ENCODE measurements at regions not wholly inside any gene's neighbourhood (a gene's known extent, or its start where the extent isn't known, plus 50 kb on each side); places are given as distances from the start of the nearest gene placed in this dataset.

DNA sequence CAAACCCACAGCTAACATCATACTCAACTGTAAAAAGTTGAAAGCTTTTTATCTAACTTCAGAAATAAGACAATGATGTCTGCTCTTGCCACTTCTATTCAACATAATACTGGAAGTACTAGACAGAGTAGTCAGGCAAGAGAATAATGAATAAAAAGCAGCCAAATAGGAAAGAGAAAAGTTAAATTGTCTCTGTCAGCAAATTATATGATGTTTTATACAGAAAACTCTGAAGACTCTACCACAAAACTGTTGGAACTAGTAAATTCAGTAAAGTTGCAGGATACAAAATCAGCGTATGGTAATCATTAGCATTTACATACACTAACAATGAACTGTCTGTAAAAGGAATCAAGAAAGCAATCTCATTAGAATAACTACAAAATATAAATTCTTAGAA is 752.9 kb upstream of the CT83 start:
- no peak for DNase-seq (ENCODE audit: low read depth)
- H3K4me3 ChIP-seq (ENCODE audit: low read depth, low read length) = no peak overlapping the region
- TF ChIP-seq, protein P1, sequence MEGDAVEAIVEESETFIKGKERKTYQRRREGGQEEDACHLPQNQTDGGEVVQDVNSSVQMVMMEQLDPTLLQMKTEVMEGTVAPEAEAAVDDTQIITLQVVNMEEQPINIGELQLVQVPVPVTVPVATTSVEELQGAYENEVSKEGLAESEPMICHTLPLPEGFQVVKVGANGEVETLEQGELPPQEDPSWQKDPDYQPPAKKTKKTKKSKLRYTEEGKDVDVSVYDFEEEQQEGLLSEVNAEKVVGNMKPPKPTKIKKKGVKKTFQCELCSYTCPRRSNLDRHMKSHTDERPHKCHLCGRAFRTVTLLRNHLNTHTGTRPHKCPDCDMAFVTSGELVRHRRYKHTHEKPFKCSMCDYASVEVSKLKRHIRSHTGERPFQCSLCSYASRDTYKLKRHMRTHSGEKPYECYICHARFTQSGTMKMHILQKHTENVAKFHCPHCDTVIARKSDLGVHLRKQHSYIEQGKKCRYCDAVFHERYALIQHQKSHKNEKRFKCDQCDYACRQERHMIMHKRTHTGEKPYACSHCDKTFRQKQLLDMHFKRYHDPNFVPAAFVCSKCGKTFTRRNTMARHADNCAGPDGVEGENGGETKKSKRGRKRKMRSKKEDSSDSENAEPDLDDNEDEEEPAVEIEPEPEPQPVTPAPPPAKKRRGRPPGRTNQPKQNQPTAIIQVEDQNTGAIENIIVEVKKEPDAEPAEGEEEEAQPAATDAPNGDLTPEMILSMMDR (IDR thresholded peaks at IDR 0.05; ENCODE audit: control insufficient read depth, extremely low read depth, insufficient read depth) = no peak

DNA sequence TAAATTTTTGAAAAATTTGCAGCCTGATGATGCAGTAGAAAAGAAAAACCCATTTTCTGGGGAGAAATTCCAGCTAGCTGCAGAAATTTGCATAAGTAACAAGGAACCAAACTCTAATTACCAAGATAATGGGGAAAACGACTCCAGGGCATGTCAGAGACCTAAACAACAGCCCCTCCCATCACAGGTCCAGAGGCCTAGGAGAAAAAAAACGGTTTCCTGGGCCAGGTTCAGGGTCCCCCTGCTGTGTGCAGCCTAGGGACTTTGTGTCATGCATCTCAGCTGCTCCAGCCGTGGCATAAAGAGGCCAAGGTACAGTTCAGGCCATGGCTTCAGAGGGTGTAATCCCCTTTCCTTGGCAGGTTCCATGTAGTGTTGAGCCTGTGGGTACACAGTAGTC is 733.7 kb upstream of the CT83 start:
- TF ChIP-seq, protein P1 (IDR thresholded peaks at IDR 0.05; ENCODE audit: control insufficient read depth, extremely low read depth, insufficient read depth) = no peak
- no peak overlapping the region for H3K4me3 ChIP-seq (ENCODE audit: low read depth, low read length)
- DNase-seq (ENCODE audit: low read depth) = no peak

DNA sequence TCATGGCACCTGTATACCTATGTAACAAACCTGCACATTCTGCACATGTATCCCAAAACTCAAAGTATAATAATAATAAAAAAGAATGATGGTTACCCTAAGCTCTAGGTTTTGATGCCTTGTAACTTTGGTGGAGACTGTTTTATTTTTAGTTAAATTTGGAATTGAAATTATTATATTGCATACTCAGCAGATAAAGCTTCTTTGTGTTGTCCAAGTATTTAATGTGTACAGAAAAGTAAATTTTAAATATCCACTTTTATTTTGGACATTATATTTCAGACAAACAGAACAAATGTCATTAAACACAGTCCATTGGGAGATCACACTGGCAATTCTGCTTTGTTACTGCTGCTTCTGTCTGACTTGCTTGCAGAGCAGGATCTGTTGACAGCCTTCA is 684.5 kb upstream of the CT83 start:
- DNase-seq (ENCODE audit: low read depth) = no peak
- no peak overlapping the region for H3K4me3 ChIP-seq (ENCODE audit: low read depth, low read length)
- TF ChIP-seq, protein P1 (IDR thresholded peaks at IDR 0.05; ENCODE audit: control insufficient read depth, extremely low read depth, insufficient read depth) = no peak

DNA sequence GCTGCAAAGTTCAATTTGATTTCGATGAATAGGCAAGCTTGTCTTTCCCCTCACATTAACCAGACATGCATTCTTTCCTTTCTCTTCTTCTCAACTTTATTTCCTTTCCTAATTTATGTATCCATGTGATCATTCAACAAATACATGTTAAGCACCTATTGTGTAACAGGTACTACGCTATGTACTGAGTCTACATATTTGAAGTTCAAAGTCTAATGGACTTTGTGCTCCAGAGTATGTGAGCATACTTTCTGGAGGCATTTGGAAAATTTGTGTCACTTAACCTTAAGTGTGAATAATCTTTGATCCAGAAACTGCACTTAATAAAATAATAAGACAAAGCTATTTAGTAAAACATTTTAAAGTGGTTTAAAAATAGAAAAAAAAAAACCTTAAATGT is 675.3 kb upstream of the CT83 start:
- no peak for DNase-seq (ENCODE audit: low read depth)
- TF ChIP-seq, protein P1 (IDR thresholded peaks at IDR 0.05; ENCODE audit: control insufficient read depth, extremely low read depth, insufficient read depth) = no peak
- no peak overlapping the region for H3K4me3 ChIP-seq (ENCODE audit: low read depth, low read length)

DNA sequence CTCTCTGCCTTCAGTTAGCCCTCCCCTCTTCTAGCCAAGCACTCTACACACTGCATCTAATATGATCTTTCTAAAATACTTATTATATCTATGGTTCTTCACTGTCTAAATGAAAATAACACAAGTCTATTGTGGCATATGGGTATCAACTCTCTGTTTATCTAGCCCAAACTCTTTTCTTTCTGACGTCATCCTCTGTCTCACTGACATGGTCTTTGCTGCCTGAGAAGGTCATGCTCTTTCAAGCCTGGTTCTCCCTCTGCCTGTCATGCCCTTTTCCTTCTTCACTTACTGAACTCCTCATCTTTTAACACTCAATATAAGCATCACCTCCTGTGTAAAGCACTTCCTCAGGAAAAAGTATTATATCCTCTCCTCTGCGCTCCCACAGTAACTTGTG is 672.2 kb upstream of the CT83 start:
- DNase-seq (ENCODE audit: low read depth) = no peak
- no peak overlapping the region for H3K4me3 ChIP-seq (ENCODE audit: low read depth, low read length)
- TF ChIP-seq, protein P1 (IDR thresholded peaks at IDR 0.05; ENCODE audit: control insufficient read depth, extremely low read depth, insufficient read depth) = no peak

DNA sequence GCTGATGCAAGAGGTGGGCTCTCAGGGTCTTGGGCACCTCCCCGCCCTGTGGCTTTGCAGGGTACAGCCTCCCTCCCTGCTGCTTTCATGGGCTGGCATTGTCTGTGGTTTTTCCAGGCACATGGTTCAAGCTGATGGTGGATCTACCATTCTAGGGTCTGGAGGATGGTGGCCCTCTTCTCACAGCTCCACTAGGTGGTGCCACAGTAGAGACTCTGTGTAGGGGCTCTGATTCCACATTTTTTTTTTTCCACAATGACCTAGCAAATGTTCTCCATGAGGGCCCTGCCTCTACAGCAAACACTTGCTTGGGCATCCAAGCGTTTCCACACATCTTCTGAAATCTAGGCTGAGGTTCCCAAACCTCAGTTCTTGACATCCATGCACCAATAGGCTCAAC is 657.9 kb upstream of the CT83 start:
- no peak for DNase-seq (ENCODE audit: low read depth)
- TF ChIP-seq, protein P1 (IDR thresholded peaks at IDR 0.05; ENCODE audit: control insufficient read depth, extremely low read depth, insufficient read depth) = no peak
- H3K4me3 ChIP-seq (ENCODE audit: low read depth, low read length) = no peak overlapping the region

DNA sequence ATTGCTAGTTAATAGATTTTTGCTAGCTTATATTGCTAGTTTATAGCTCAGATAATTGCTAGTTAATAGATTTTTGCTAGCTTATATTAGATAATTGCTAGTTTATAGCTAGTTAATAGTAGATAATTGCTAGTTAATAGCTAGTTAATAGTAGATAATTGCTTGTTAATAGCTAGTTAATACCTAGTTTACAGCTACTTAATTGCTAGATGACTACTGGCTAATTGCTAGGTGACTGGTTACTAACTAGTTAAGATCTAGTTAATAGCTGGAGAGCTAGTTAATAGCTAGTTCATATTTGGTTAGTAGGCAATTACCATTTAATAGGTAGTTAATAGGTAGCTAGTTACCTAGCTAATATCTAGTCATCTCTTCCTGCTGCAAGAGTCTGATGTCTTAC is 633.8 kb upstream of the CT83 start:
- TF ChIP-seq, protein P1 (IDR thresholded peaks at IDR 0.05; ENCODE audit: control insufficient read depth, extremely low read depth, insufficient read depth) = no peak
- H3K4me3 ChIP-seq (ENCODE audit: low read depth, low read length) = no peak overlapping the region
- no peak for DNase-seq (ENCODE audit: low read depth)

Data from LNCaP clone FGC (cell line).